ENCODE measurements at regions not wholly inside any gene's neighbourhood (a gene's known extent, or its start where the extent isn't known, plus 50 kb on each side); places are given as distances from the start of the nearest gene placed in this dataset.

DNA sequence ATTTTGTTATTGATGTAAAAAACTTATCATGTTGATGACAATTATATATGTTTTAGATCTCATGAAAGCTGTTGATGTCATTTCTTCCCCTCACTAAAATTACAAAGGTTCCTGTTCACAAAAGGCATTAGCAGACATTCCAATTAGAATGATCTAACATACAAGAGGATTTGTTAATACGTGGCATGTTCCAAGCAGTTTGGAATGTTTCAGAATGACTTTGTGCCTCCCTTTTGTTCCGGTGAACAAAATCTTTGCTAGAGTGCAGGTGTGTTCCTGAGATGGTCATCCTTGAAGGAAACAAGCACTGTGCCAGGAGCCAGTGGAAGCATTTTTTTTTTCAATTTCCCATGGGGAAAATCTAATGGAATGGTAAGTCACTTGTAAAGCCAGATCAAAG is 108.0 kb upstream of the KCTD3 start:
- Histone ChIP-seq H3K4me3 (no peak overlapping the region), H2AFZ (ENCODE audit: low read depth, low read length) (no peak overlapping the region), H3K27ac (ENCODE audit: extremely low read depth, low read depth, low read length) (no peak overlapping the region), H4K20me1 (replicated peaks; ENCODE audit: control insufficient read depth, insufficient read depth, low read length) (no peaks in the 10 kb centered on the region), H3K9me1 (ENCODE audit: control insufficient read depth, insufficient read depth, low read length) (no peaks in the 10 kb centered on the region), H3K27me3 (ENCODE audit: control insufficient read depth in 2 of 2, insufficient read depth in 2 of 2, low read length in 2 of 2) (no peaks in the 10 kb centered on the region), H3K79me2 (ENCODE audit: control insufficient read depth, insufficient read depth, low read length) (no peaks in the 10 kb centered on the region), H3K36me3 (ENCODE audit: control insufficient read depth, insufficient read depth, low read length) (no peaks in the 10 kb centered on the region), H3K9me3 (replicated peaks; ENCODE audit: control insufficient read depth, insufficient read depth, low read depth, low read length) (no peaks in the 10 kb centered on the region), H3K4me2 (ENCODE audit: insufficient read depth, low read length) (no peak overlapping the region), H3K4me1 (replicated peaks in 1 of 2; ENCODE audit: control insufficient read depth in 2 of 2, insufficient read depth in 2 of 2, low read length in 2 of 2) (no peaks in the 10 kb centered on the region), H3K9ac (ENCODE audit: insufficient read depth in 1 of 2, low read depth in 2 of 2, low read length in 2 of 2) (no peak overlapping the region)
- intact Hi-C loops (cut with micrococcal nuclease) (no loop called here), in situ Hi-C loops (cut with MboI) (no loop called here)
- POLR2A ChIA-PET, result no interaction called here
- WGBS (ENCODE audit: insufficient coverage, low coverage, missing lambda C conversion rate), result 0% methylated on average over 2 of the region's 2 CpGs
- no peak for DNase-seq (ENCODE audit: extremely low read depth in 1 of 4, low spot score in 3 of 4)
- FAIRE-seq, result no peak
- CTCF ChIA-PET (ENCODE audit: low intra/inter-chr PET ratio), result no interaction called here
- no peak for ATAC-seq
- BruUV-seq (replicated peaks), result no TSS peak
- TF ChIP-seq HDAC6 (IDR thresholded peaks at IDR 0.05; ENCODE audit: low read depth, low read length) (no peak), JUN (IDR thresholded peaks at IDR 0.05; ENCODE audit: borderline replicate concordance, low read depth, low read length) (no peak), JUN (CRISPR knock-in tag; IDR thresholded peaks at IDR 0.05; ENCODE audit: borderline replicate concordance) (no peak), KLF10 (CRISPR knock-in tag; IDR thresholded peaks at IDR 0.05) (no peak), RBFOX2 (IDR thresholded peaks at IDR 0.05; ENCODE audit: low read depth, low read length) (no peak), ZBTB40 (IDR thresholded peaks at IDR 0.05) (no peak), ZBTB40 (CRISPR knock-in tag; IDR thresholded peaks at IDR 0.05) (no peak), BRCA1 (IDR thresholded peaks at IDR 0.05) (no peak), BRCA1 (CRISPR knock-in tag; IDR thresholded peaks at IDR 0.05) (no peak), SREBF2 (CRISPR knock-in tag; IDR thresholded peaks at IDR 0.05) (no peak), ZNF324 (CRISPR knock-in tag; IDR thresholded peaks at IDR 0.05) (no peak), ZNF699 (CRISPR knock-in tag; IDR thresholded peaks at IDR 0.05; ENCODE audit: insufficient replicate concordance) (no peak)
- TF ChIP-seq, protein P1, sequence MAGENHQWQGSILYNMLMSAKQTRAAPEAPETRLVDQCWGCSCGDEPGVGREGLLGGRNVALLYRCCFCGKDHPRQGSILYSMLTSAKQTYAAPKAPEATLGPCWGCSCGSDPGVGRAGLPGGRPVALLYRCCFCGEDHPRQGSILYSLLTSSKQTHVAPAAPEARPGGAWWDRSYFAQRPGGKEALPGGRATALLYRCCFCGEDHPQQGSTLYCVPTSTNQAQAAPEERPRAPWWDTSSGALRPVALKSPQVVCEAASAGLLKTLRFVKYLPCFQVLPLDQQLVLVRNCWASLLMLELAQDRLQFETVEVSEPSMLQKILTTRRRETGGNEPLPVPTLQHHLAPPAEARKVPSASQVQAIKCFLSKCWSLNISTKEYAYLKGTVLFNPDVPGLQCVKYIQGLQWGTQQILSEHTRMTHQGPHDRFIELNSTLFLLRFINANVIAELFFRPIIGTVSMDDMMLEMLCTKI (IDR thresholded peaks at IDR 0.05; ENCODE audit: partially characterized antibody), result no peak
